ENCODE measurements at regions not wholly inside any gene's neighbourhood (a gene's known extent, or its start where the extent isn't known, plus 50 kb on each side); places are given as distances from the start of the nearest gene placed in this dataset.

DNA sequence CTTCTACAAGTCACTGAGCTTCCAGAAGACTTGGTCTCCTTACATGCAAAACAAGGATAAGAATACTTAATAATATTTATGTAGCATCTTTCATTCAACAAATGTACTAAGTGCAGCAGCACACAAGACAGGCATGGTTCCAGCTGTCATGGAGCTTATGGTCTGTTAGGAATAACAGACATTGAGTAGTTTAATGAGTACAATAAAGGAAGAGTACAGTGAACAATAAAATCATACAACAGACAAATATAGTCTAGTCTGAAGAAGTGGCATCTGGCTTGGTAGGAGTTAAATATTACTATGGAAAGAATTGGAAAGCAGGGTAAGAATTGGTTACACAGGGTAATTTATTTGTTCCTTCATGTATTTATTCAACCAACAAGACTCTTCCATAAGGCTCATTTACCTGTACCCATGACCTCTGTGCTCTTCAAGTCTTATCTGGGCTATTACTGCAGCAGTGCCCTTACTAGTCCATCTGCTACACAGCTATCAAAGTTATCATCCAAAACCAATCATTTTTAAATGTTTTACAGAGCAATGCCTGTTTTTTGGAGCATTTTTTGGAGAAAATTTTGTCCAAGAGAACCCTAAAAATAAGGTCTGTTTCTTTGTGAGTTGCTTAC, 101.1 kb upstream of the RPL34 start:
- TF ChIP-seq POLR2A (IDR thresholded peaks at IDR 0.05; ENCODE audit: extremely low read depth, insufficient read length) (no peak), CTCF (IDR thresholded peaks at IDR 0.05; ENCODE audit: low read depth, low read length) (no peak), MYC (IDR thresholded peaks at IDR 0.05; ENCODE audit: low read depth, low read length) (no peak)
- TF ChIP-seq, protein P1, sequence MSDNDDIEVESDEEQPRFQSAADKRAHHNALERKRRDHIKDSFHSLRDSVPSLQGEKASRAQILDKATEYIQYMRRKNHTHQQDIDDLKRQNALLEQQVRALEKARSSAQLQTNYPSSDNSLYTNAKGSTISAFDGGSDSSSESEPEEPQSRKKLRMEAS (IDR thresholded peaks at IDR 0.05; ENCODE audit: low read depth, low read length) = no peak

All from NB4 (cell line).